ENCODE measurements at regions not wholly inside any gene's neighbourhood (a gene's known extent, or its start where the extent isn't known, plus 50 kb on each side); places are given as distances from the start of the nearest gene placed in this dataset.

- TF ChIP-seq GATA2 (IDR thresholded peaks at IDR 0.05; ENCODE audit: low read depth, low read length) (no peak), GATA3 (IDR thresholded peaks at IDR 0.05; ENCODE audit: low read depth, low read length) (no peak)
Measured at GRCh38 chr7:136210664-136211063, 233.5 kb upstream of the MTPN start.

Data from SH-SY5Y (cell line).